HuH-7.5 (cell line): ENCODE measurements at regions not wholly inside any gene's neighbourhood (a gene's known extent, or its start where the extent isn't known, plus 50 kb on each side); places are given as distances from the start of the nearest gene placed in this dataset.
"Not testable (repeated sequence)": the region's sequence is repeated elsewhere in the genome, so short reads cannot be mapped to it uniquely, and the experiment has no call there.

Experiments used
- DNase-seq: peaks from one replicate; pipeline ENCODE4 v3.0.0; 2011; ENCODE audit warnings: low spot score

- DNase-seq, result no peak
Measured at GRCh38 chr3:78424656-78425055, 1343.1 kb downstream of the ROBO1 start.

- no peak for DNase-seq
Measured at GRCh38 chr3:78426454-78426853, 1341.3 kb downstream of the ROBO1 start.

GRCh38 chr3:78427303-78427702 lies 1340.5 kb downstream of the ROBO1 start:
- no peak for DNase-seq

- DNase-seq, result no peak
Measured at GRCh38 chr3:78430741-78431140, 1337.1 kb downstream of the ROBO1 start.

- no peak for DNase-seq
Measured at GRCh38 chr3:78434801-78435200, 1333.0 kb downstream of the ROBO1 start.

- DNase-seq, result no peak
Measured at GRCh38 chr3:78455166-78455565, 1312.6 kb downstream of the ROBO1 start.

GRCh38 chr3:78455712-78456433 lies 1311.9 kb downstream of the ROBO1 start:
- DNase-seq, result no peak

- DNase-seq, result no peak
Measured at GRCh38 chr3:78459796-78460195, 1308.0 kb downstream of the ROBO1 start.

GRCh38 chr3:78462021-78462420 lies 1305.8 kb downstream of the ROBO1 start:
- DNase-seq, result no peak

- DNase-seq, result no peak
Measured at GRCh38 chr3:78476076-78476475, 1291.7 kb downstream of the ROBO1 start.

- no peak for DNase-seq
Measured at GRCh38 chr3:78481050-78481449, 1286.7 kb downstream of the ROBO1 start.

- no peak for DNase-seq
Measured at GRCh38 chr3:78483090-78483489, 1284.7 kb downstream of the ROBO1 start.

- DNase-seq, result no peak
Measured at GRCh38 chr3:78494851-78495250, 1272.9 kb downstream of the ROBO1 start.

- DNase-seq, result no peak
Measured at GRCh38 chr3:78495301-78495700, 1272.5 kb downstream of the ROBO1 start.

GRCh38 chr3:78496501-78496900 lies 1271.3 kb downstream of the ROBO1 start:
- DNase-seq, result no peak

- no peak for DNase-seq
Measured at GRCh38 chr3:78497021-78497420, 1270.8 kb downstream of the ROBO1 start.

GRCh38 chr3:78497767-78498166 lies 1270.0 kb downstream of the ROBO1 start:
- no peak for DNase-seq

GRCh38 chr3:78506061-78506460 lies 1261.7 kb downstream of the ROBO1 start:
- DNase-seq, result no peak

- DNase-seq, result no peak
Measured at GRCh38 chr3:78506581-78507195, 1261.1 kb downstream of the ROBO1 start.

- no peak for DNase-seq
Measured at GRCh38 chr3:78507196-78507984, 1260.4 kb downstream of the ROBO1 start.

- no peak for DNase-seq
Measured at GRCh38 chr3:78511840-78512239, 1256.0 kb downstream of the ROBO1 start.

- DNase-seq, result not testable (repeated sequence)
Measured at GRCh38 chr3:78512786-78513185, 1255.0 kb downstream of the ROBO1 start.

- no peak for DNase-seq
Measured at GRCh38 chr3:78516437-78516836, 1251.4 kb downstream of the ROBO1 start.
